WTC11 (cell line): ENCODE measurements at regions not wholly inside any gene's neighbourhood (a gene's known extent, or its start where the extent isn't known, plus 50 kb on each side); places are given as distances from the start of the nearest gene placed in this dataset.

Experiments
- ATF3 ChIP-seq: sonication (generic); formaldehyde crosslinking; conservative IDR thresholded peaks from 2 replicates; pipeline ENCODE4 v1.8.1; 2022; ENCODE audit warnings: mild to moderate bottlenecking, missing genetic modification reagents
- CBFB ChIP-seq: sonication (generic); formaldehyde crosslinking; IDR thresholded peaks from 2 replicates; pipeline ENCODE4 v1.8.1; 2022; ENCODE audit warnings: mild to moderate bottlenecking, low read depth, missing genetic modification reagents
- CREB1 ChIP-seq: sonication (generic); formaldehyde crosslinking; IDR thresholded peaks from 2 replicates; pipeline ENCODE4 v1.8.0; 2023; ENCODE audit warnings: mild to moderate bottlenecking, missing genetic modification reagents
- ELF4 ChIP-seq: sonication (generic); formaldehyde crosslinking; IDR thresholded peaks from 2 replicates; pipeline ENCODE4 v1.8.1; 2022; ENCODE audit warnings: low read depth, mild to moderate bottlenecking, moderate library complexity, missing genetic modification reagents
- ESRRA ChIP-seq: sonication (generic); formaldehyde crosslinking; IDR thresholded peaks from 2 replicates; pipeline ENCODE4 v1.8.1; 2022; ENCODE audit warnings: mild to moderate bottlenecking, missing genetic modification reagents, borderline replicate concordance
- TEAD4 ChIP-seq: sonication (generic); formaldehyde crosslinking; IDR thresholded peaks from 2 replicates; pipeline ENCODE4 v1.8.0; 2022; ENCODE audit warnings: mild to moderate bottlenecking, missing genetic modification reagents
- TP53 ChIP-seq: sonication (generic); formaldehyde crosslinking; IDR thresholded peaks from 2 replicates; pipeline ENCODE4 v1.8.1; 2023; ENCODE audit warnings: mild to moderate bottlenecking, missing genetic modification reagents
- TF ChIP-seq, protein P1 (sequence below): sonication (generic); formaldehyde crosslinking; IDR thresholded peaks from 2 replicates; pipeline ENCODE4 v1.8.0; 2022; ENCODE audit warnings: mild to moderate bottlenecking, missing genetic modification reagents
- TF ChIP-seq, protein P2 (sequence below): fragments of 200-600 bp; IDR thresholded peaks from 2 replicates; pipeline ENCODE4 v1.8.0; 2022; ENCODE audit warnings: antibody characterized with exemption
- TF ChIP-seq, protein P3 (sequence below): sonication (generic); formaldehyde crosslinking; IDR thresholded peaks from 2 replicates; pipeline ENCODE4 v1.8.1; 2022; ENCODE audit warnings: low read depth, mild to moderate bottlenecking, moderate library complexity, missing genetic modification reagents, borderline replicate concordance

DNA sequence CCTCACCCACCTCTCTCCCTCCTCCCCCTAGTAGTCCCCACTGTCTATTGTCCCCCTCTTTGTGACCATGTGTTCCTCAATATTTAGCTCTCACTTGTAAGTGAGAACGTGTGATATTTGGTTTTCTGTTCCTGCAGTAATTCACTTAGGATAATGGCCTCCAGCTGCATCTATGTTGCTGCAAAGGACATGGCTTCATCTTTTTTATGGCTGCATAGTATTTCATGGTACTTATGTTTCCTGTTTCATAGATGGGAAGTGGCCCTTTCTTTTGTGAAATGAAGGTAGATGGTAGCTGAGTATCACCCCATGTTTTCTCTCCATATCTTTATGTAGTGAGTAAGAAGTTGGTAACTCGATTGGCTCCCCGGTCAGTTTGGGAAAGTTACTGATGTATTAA, 66.6 kb upstream of the CREB3L1 start:
- TF ChIP-seq, protein P1, sequence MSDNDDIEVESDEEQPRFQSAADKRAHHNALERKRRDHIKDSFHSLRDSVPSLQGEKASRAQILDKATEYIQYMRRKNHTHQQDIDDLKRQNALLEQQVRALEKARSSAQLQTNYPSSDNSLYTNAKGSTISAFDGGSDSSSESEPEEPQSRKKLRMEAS (CRISPR knock-in tag): no peak
- TF ChIP-seq, protein P2, sequence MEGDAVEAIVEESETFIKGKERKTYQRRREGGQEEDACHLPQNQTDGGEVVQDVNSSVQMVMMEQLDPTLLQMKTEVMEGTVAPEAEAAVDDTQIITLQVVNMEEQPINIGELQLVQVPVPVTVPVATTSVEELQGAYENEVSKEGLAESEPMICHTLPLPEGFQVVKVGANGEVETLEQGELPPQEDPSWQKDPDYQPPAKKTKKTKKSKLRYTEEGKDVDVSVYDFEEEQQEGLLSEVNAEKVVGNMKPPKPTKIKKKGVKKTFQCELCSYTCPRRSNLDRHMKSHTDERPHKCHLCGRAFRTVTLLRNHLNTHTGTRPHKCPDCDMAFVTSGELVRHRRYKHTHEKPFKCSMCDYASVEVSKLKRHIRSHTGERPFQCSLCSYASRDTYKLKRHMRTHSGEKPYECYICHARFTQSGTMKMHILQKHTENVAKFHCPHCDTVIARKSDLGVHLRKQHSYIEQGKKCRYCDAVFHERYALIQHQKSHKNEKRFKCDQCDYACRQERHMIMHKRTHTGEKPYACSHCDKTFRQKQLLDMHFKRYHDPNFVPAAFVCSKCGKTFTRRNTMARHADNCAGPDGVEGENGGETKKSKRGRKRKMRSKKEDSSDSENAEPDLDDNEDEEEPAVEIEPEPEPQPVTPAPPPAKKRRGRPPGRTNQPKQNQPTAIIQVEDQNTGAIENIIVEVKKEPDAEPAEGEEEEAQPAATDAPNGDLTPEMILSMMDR: no peak
- no peak for TF ChIP-seq TP53 (CRISPR knock-in tag)
- no peak for TF ChIP-seq ATF3 (CRISPR knock-in tag)
- TF ChIP-seq CREB1 (CRISPR knock-in tag): no peak
- TF ChIP-seq ESRRA: no peak
- TF ChIP-seq, protein P3, sequence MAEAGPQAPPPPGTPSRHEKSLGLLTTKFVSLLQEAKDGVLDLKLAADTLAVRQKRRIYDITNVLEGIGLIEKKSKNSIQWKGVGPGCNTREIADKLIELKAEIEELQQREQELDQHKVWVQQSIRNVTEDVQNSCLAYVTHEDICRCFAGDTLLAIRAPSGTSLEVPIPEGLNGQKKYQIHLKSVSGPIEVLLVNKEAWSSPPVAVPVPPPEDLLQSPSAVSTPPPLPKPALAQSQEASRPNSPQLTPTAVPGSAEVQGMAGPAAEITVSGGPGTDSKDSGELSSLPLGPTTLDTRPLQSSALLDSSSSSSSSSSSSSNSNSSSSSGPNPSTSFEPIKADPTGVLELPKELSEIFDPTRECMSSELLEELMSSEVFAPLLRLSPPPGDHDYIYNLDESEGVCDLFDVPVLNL (CRISPR knock-in tag): no peak
- TF ChIP-seq CBFB (CRISPR knock-in tag): no peak
- no peak for TF ChIP-seq TEAD4
- TF ChIP-seq ELF4 (CRISPR knock-in tag): no peak
